Bronchial epithelial cell (primary cell): ENCODE measurements at regions not wholly inside any gene's neighbourhood (a gene's known extent, or its start where the extent isn't known, plus 50 kb on each side); places are given as distances from the start of the nearest gene placed in this dataset.

Source experiments
- DNase-seq: peaks from one replicate; pipeline ENCODE4 v3.0.0-alpha.2; 2010; ENCODE audit warnings: low read depth
- FAIRE-seq: peaks from 2 replicates; lab custom pipeline; 2011; peaks lifted over from hg19 to GRCh38; lab: Jason Lieb, UNC
- H3K27me3 ChIP-seq: 2 replicates; pipeline ENCODE4 v1.5.1; 2011; ENCODE audit warnings: low read length; ENCODE audit not compliant: control insufficient read depth, insufficient read depth
- H3K36me3 ChIP-seq: 2 replicates; pipeline ENCODE4 v1.5.1; 2011; ENCODE audit warnings: low read length; ENCODE audit not compliant: control insufficient read depth, insufficient read depth
- H3K4me3 ChIP-seq: 2 replicates; pipeline ENCODE4 v1.5.1; 2011; ENCODE audit warnings: mild to moderate bottlenecking, low read depth, low read length, control low read depth
- TF ChIP-seq, protein P1 (sequence below): IDR thresholded peaks from 2 replicates; pipeline ENCODE4 v1.5.1; 2011; ENCODE audit warnings: mild to moderate bottlenecking, moderate library complexity, low read length, control low read depth, inconsistent platforms; ENCODE audit not compliant: insufficient read depth, severe bottlenecking

DNA sequence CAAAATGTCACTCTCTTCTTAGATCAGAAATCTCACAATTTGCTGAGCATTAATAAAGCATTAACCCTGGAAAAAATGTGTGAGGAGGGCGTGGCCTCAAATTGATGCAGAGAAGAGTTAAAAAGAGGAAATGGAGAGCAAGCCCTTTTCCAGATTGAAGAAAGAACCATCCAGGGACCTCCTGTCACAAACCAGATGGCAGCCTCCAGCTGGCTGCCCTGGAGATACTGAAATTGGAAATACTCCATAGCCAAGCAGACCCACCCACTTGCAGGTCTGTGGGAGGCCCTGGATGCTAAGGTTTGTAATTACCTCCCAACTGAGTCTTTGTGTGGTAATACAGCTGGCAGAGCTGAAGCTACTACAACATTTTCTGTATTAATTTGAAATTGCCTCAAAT is 214.9 kb downstream of the IL20RB start:
- FAIRE-seq = no peak
- no peaks in the 10 kb centered on the region for H3K36me3 ChIP-seq
- no peak for DNase-seq
- H3K27me3 ChIP-seq = no peaks in the 10 kb centered on the region
- TF ChIP-seq, protein P1, sequence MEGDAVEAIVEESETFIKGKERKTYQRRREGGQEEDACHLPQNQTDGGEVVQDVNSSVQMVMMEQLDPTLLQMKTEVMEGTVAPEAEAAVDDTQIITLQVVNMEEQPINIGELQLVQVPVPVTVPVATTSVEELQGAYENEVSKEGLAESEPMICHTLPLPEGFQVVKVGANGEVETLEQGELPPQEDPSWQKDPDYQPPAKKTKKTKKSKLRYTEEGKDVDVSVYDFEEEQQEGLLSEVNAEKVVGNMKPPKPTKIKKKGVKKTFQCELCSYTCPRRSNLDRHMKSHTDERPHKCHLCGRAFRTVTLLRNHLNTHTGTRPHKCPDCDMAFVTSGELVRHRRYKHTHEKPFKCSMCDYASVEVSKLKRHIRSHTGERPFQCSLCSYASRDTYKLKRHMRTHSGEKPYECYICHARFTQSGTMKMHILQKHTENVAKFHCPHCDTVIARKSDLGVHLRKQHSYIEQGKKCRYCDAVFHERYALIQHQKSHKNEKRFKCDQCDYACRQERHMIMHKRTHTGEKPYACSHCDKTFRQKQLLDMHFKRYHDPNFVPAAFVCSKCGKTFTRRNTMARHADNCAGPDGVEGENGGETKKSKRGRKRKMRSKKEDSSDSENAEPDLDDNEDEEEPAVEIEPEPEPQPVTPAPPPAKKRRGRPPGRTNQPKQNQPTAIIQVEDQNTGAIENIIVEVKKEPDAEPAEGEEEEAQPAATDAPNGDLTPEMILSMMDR = no peak
- no peak overlapping the region for H3K4me3 ChIP-seq

- TF ChIP-seq, protein P1 = no peak
- no peaks in the 10 kb centered on the region for H3K36me3 ChIP-seq
Observed at GRCh38 chr3:137174514-137174913, 216.7 kb downstream of the IL20RB start.

GRCh38 chr3:137180220-137180619 is 222.4 kb downstream of the IL20RB start:
- Histone ChIP-seq H3K4me3 (no peak overlapping the region), H3K36me3 (no peaks in the 10 kb centered on the region), H3K27me3 (no peaks in the 10 kb centered on the region)
- TF ChIP-seq, protein P1 = no peak
- DNase-seq (no peak), FAIRE-seq (no peak)

More at GRCh38 chr3:137174514-137174913, 216.7 kb downstream of the IL20RB start:
- no peaks in the 10 kb centered on the region for H3K27me3 ChIP-seq
- DNase-seq (no peak), FAIRE-seq (no peak)
- H3K4me3 ChIP-seq = no peak overlapping the region

- TF ChIP-seq, protein P1 = no peak
- no peak for FAIRE-seq
- no peaks in the 10 kb centered on the region for H3K36me3 ChIP-seq
- no peaks in the 10 kb centered on the region for H3K27me3 ChIP-seq
- DNase-seq = no peak
- H3K4me3 ChIP-seq = no peak overlapping the region
Observed at GRCh38 chr3:137191133-137191923, 233.5 kb downstream of the IL20RB start.

GRCh38 chr3:137191951-137192350 is 234.2 kb downstream of the IL20RB start:
- Histone ChIP-seq H3K4me3 (no peak overlapping the region), H3K27me3 (no peaks in the 10 kb centered on the region), H3K36me3 (no peaks in the 10 kb centered on the region)
- no peak for DNase-seq
- TF ChIP-seq, protein P1 = no peak
- FAIRE-seq = no peak
